ENCODE measurements at regions not wholly inside any gene's neighbourhood (a gene's known extent, or its start where the extent isn't known, plus 50 kb on each side); places are given as distances from the start of the nearest gene placed in this dataset.

DNA sequence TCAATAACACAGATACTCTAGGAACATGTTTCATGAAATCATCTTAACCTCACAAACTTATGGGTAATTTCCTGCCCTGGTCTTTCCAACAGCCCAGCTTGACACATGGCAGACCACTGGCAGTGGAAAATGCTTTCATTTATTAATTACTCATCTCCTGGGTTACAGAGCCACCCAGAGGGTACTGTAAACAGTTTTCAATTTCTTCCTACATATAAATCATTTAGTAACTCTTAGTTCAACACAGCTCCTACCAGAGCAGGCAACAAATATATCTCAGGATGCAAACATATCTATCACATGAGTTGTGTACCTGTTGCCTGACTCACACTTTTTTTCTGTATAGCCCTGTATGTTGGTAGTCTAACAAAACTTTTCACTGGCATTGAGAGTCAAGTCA, 99.2 kb upstream of the VRK2 start:
- no peak overlapping the region for H3K27ac ChIP-seq
- no peak for TF ChIP-seq EP300 (IDR thresholded peaks at IDR 0.05)
- no peak for TF ChIP-seq POLR2A (IDR thresholded peaks at IDR 0.05)
- TF ChIP-seq, protein P1, sequence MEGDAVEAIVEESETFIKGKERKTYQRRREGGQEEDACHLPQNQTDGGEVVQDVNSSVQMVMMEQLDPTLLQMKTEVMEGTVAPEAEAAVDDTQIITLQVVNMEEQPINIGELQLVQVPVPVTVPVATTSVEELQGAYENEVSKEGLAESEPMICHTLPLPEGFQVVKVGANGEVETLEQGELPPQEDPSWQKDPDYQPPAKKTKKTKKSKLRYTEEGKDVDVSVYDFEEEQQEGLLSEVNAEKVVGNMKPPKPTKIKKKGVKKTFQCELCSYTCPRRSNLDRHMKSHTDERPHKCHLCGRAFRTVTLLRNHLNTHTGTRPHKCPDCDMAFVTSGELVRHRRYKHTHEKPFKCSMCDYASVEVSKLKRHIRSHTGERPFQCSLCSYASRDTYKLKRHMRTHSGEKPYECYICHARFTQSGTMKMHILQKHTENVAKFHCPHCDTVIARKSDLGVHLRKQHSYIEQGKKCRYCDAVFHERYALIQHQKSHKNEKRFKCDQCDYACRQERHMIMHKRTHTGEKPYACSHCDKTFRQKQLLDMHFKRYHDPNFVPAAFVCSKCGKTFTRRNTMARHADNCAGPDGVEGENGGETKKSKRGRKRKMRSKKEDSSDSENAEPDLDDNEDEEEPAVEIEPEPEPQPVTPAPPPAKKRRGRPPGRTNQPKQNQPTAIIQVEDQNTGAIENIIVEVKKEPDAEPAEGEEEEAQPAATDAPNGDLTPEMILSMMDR (IDR thresholded peaks at IDR 0.05) = no peak
- no peaks in the 10 kb centered on the region for H3K9me3 ChIP-seq
- H3K4me1 ChIP-seq = no peaks in the 10 kb centered on the region
- H3K36me3 ChIP-seq = no peaks in the 10 kb centered on the region
- H3K4me3 ChIP-seq = no peak overlapping the region
- no peaks in the 10 kb centered on the region for H3K27me3 ChIP-seq
- no peak for ATAC-seq

DNA sequence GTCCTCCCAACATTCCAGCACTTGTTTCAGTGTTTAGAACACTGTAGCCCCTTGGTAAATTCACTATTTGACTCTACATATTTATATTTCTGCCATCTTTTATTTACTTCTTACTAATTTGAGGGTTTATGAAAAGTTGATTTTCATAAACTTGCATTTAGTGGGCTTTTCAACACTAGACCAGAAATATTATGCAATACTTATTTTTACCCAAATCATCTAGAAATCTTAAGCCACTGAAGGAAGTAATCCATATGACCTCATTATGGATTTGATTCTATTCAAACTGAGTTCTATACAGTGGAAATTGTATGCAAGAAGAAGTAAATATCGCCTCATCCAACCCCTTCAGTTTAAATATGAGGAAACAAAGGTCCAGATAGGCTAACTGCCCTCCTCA, 92.6 kb upstream of the VRK2 start:
- 78 to 89% methylated on average over 1 of the region's 1 CpG for WGBS, 2 donors (ENCODE audit: low coverage in 1 of 2)
- H3K27me3 ChIP-seq = no peaks in the 10 kb centered on the region
- H3K4me3 ChIP-seq = no peak overlapping the region
- no peaks in the 10 kb centered on the region for H3K4me1 ChIP-seq
- H3K27ac ChIP-seq = no peak overlapping the region
- TF ChIP-seq, protein P1 (IDR thresholded peaks at IDR 0.05) = no peak
- no peak for TF ChIP-seq POLR2A (IDR thresholded peaks at IDR 0.05)
- no peak for TF ChIP-seq EP300 (IDR thresholded peaks at IDR 0.05)
- TF ChIP-seq POLR2AphosphoS5 (IDR thresholded peaks at IDR 0.05) = no peak
- no peaks in the 10 kb centered on the region for H3K36me3 ChIP-seq
- no peak for ATAC-seq
- no peaks in the 10 kb centered on the region for H3K9me3 ChIP-seq

DNA sequence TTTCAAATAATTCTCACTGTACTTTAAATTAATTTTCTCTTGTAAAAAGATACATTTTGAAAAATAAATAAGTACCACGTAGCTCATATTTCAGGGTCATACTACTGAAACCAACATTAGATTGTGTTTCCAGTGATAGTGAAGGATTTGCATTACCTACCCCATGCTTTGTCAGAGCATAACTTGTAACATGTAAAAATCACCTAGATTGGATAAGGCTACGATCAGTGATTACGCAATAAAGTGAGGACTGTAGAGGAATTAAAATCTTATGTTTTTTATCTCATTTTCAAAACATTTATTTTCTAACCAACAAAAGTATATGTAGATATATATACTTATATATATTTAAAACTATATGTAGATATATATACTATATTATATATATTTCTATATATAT, 89.4 kb upstream of the VRK2 start:
- WGBS, 2 donors (ENCODE audit: low coverage in 1 of 2) = 87 to 88% methylated on average over 3 of the region's 3 CpGs

DNA sequence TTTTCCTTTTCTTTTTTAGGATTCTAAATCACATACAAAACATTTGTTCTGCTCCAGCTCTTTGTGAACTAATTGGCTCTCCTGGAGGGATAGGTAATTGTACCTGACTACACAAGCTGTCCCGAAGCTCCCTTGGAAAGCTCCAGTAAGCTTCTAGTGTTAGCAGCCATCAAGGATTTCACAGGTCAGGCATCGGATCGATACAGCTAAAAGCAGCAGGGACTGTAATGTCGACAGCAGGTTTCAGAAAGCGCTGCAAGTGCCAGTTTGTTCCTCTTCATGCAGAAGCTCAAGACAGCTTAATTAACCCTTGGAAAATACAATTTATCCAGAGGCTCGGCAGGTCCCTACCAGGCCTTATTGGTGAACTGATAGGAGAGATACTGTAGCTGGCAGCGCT, 87.2 kb upstream of the VRK2 start:
- WGBS, 2 donors (ENCODE audit: low coverage in 1 of 2) = 63 to 76% methylated on average over 4 to 5 of the region's 7 CpGs
- Histone ChIP-seq H3K27me3 (no peaks in the 10 kb centered on the region), H3K4me3 (no peak overlapping the region), H3K9me3 (no peaks in the 10 kb centered on the region), H3K27ac (no peak overlapping the region), H3K4me1 (no peaks in the 10 kb centered on the region), H3K36me3 (no peaks in the 10 kb centered on the region)
- TF ChIP-seq, protein P1 (IDR thresholded peaks at IDR 0.05) = no peak
- TF ChIP-seq EP300 (IDR thresholded peaks at IDR 0.05) (no peak), POLR2A (IDR thresholded peaks at IDR 0.05) (no peak), POLR2AphosphoS5 (IDR thresholded peaks at IDR 0.05) (no peak)
- ATAC-seq = no peak

More for the DNA sequence above, 89.4 kb upstream of the VRK2 start:
- Histone ChIP-seq H3K4me3 (no peak overlapping the region), H3K27ac (no peak overlapping the region), H3K36me3 (no peaks in the 10 kb centered on the region), H3K27me3 (no peaks in the 10 kb centered on the region), H3K9me3 (no peaks in the 10 kb centered on the region), H3K4me1 (no peaks in the 10 kb centered on the region)
- ATAC-seq = no peak
- TF ChIP-seq POLR2A (IDR thresholded peaks at IDR 0.05) (no peak), EP300 (IDR thresholded peaks at IDR 0.05) (no peak)
- TF ChIP-seq, protein P1 (IDR thresholded peaks at IDR 0.05) = no peak

DNA sequence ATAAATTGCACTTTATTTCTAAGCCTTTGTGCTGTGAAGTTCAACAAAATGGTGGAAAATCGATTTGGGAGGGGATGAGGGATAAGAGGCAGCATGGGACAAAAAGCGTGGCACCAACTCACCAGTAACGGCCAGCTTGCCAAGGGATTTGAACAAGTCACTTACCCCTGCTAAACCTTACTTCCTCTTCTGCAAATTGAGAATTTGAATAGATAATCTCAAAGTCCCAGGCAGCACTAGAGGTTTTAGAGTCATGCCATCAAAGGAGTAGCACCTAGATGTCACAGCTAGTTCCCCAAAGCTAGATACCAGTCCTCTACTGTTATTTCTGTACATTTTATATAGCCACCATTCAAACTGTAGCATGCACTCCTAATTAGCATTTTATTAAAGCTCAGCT, 83.7 kb upstream of the VRK2 start:
- no peaks in the 10 kb centered on the region for H3K27me3 ChIP-seq
- H3K36me3 ChIP-seq = no peaks in the 10 kb centered on the region
- TF ChIP-seq, protein P1 (IDR thresholded peaks at IDR 0.05) = no peak
- TF ChIP-seq POLR2A (IDR thresholded peaks at IDR 0.05) (no peak), POLR2AphosphoS5 (IDR thresholded peaks at IDR 0.05) (no peak)
- no peak overlapping the region for H3K27ac ChIP-seq
- H3K9me3 ChIP-seq = no peaks in the 10 kb centered on the region
- 86 to 92% methylated on average over 3 of the region's 3 CpGs for WGBS, 2 donors (ENCODE audit: low coverage in 1 of 2)
- no peak overlapping the region for H3K4me3 ChIP-seq
- no peak for ATAC-seq
- H3K4me1 ChIP-seq = no peaks in the 10 kb centered on the region
